Endothelial cell (in vitro differentiated cells): ENCODE measurements at regions not wholly inside any gene's neighbourhood (a gene's known extent, or its start where the extent isn't known, plus 50 kb on each side); places are given as distances from the start of the nearest gene placed in this dataset.
A peak's percentile ranks its signal among the peaks of the same experiment; 100 is the strongest.

Source experiments
- DNase-seq: peaks from one replicate; pipeline ENCODE4 v3.0.0; 2021; ENCODE audit warnings: low spot score
- H3K27ac Mint-ChIP-seq: one replicate; pipeline ENCODE4 v1.8.0; 2021; ENCODE audit warnings: mixed read lengths, inconsistent platforms; ENCODE audit not compliant: unreplicated experiment
- H3K27me3 Mint-ChIP-seq: one replicate; pipeline ENCODE4 v1.8.0; 2021; ENCODE audit warnings: mild to moderate bottlenecking, moderate library complexity, mixed read lengths, inconsistent platforms; ENCODE audit not compliant: unreplicated experiment
- H3K36me3 Mint-ChIP-seq: one replicate; pipeline ENCODE4 v1.8.0; 2021; ENCODE audit warnings: mild to moderate bottlenecking, low read depth, mixed read lengths, inconsistent platforms; ENCODE audit not compliant: unreplicated experiment
- H3K4me1 Mint-ChIP-seq: one replicate; pipeline ENCODE4 v1.8.0; 2021; ENCODE audit warnings: mild to moderate bottlenecking, mixed read lengths, inconsistent platforms; ENCODE audit not compliant: unreplicated experiment
- H3K4me3 Mint-ChIP-seq: one replicate; pipeline ENCODE4 v1.8.0; 2021; ENCODE audit warnings: mild to moderate bottlenecking, mixed read lengths, inconsistent platforms; ENCODE audit not compliant: unreplicated experiment
- H3K9me3 Mint-ChIP-seq: one replicate; pipeline ENCODE4 v1.8.0; 2021; ENCODE audit warnings: mixed read lengths, inconsistent platforms; ENCODE audit not compliant: unreplicated experiment
- CTCF ChIP-seq: fragments of 200-600 bp; sonication (generic); IDR thresholded peaks from one replicate; pipeline ENCODE4 v1.5.0; 2021; ENCODE audit warnings: antibody characterized with exemption; ENCODE audit not compliant: unreplicated experiment

- Mint-ChIP-seq H3K36me3 (no peaks in the 10 kb centered on the region), H3K9me3 (no peaks in the 10 kb centered on the region), H3K27ac (no peak overlapping the region), H3K4me3 (no peak overlapping the region), H3K4me1 (no peaks in the 10 kb centered on the region), H3K27me3 (no peaks in the 10 kb centered on the region)
- no peak for DNase-seq
- no peak for TF ChIP-seq CTCF
These were observed 155.3 kb downstream of the DHX35 start for GRCh38 chr20:39117491-39117890.

GRCh38 chr20:39116020-39116419, 153.9 kb downstream of the DHX35 start:
- H3K27me3 Mint-ChIP-seq = peaks cover 2% of the 10 kb centered on the region
- peaks cover 10% of the 10 kb centered on the region for H3K4me1 Mint-ChIP-seq

GRCh38 chr20:39112178-39112743, 150.1 kb downstream of the DHX35 start:
- no peaks in the 10 kb centered on the region for H3K36me3 Mint-ChIP-seq
- peak; percentile 60 for DNase-seq
- no peak overlapping the region for H3K4me3 Mint-ChIP-seq
- no peak overlapping the region for H3K27ac Mint-ChIP-seq
- peaks cover 2% of the 10 kb centered on the region for H3K27me3 Mint-ChIP-seq
- H3K4me1 Mint-ChIP-seq = peaks cover 19% of the 10 kb centered on the region
- H3K9me3 Mint-ChIP-seq = no peaks in the 10 kb centered on the region
- peak; percentile 33 for TF ChIP-seq CTCF

More at GRCh38 chr20:39116020-39116419, 153.9 kb downstream of the DHX35 start:
- no peaks in the 10 kb centered on the region for H3K9me3 Mint-ChIP-seq
- H3K27ac Mint-ChIP-seq = no peak overlapping the region
- H3K36me3 Mint-ChIP-seq = no peaks in the 10 kb centered on the region
- H3K4me3 Mint-ChIP-seq = no peak overlapping the region
- no peak for TF ChIP-seq CTCF
- no peak for DNase-seq

- H3K4me1 Mint-ChIP-seq = peaks cover 19% of the 10 kb centered on the region
- no peak for TF ChIP-seq CTCF
These were observed 149.4 kb downstream of the DHX35 start for GRCh38 chr20:39111359-39112177.

GRCh38 chr20:39110819-39111136, 148.6 kb downstream of the DHX35 start:
- no peaks in the 10 kb centered on the region for H3K9me3 Mint-ChIP-seq
- H3K27me3 Mint-ChIP-seq = peaks cover 2% of the 10 kb centered on the region
- H3K27ac Mint-ChIP-seq = no peak overlapping the region
- H3K4me3 Mint-ChIP-seq = no peak overlapping the region
- H3K4me1 Mint-ChIP-seq = peaks cover 19% of the 10 kb centered on the region
- no peak for TF ChIP-seq CTCF
- no peak for DNase-seq
- no peaks in the 10 kb centered on the region for H3K36me3 Mint-ChIP-seq

More at GRCh38 chr20:39111359-39112177, 149.4 kb downstream of the DHX35 start:
- Mint-ChIP-seq H3K36me3 (no peaks in the 10 kb centered on the region), H3K9me3 (no peaks in the 10 kb centered on the region), H3K4me3 (no peak overlapping the region), H3K27ac (no peak overlapping the region), H3K27me3 (peaks cover 2% of the 10 kb centered on the region)
- no peak for DNase-seq
